Fibroblast of lung (primary cell): ENCODE measurements at regions not wholly inside any gene's neighbourhood (a gene's known extent, or its start where the extent isn't known, plus 50 kb on each side); places are given as distances from the start of the nearest gene placed in this dataset.

Source experiments
- DNase-seq, 2 donors: peaks; one replicate each; pipeline versions ENCODE4 v3.0.0 to v3.0.0-alpha.2; 2010; ENCODE audit warnings: low read depth in 2 of 2
- H2AFZ ChIP-seq: 2 replicates; pipeline ENCODE4 v1.5.1; 2012; ENCODE audit warnings: low read length, control low read depth, inconsistent platforms
- H3K27ac ChIP-seq: 2 replicates; pipeline ENCODE4 v1.5.1; 2011; ENCODE audit warnings: low read length, control low read depth; ENCODE audit not compliant: insufficient read depth
- H3K27me3 ChIP-seq: 2 replicates; pipeline ENCODE4 v1.5.1; 2011; ENCODE audit warnings: mild to moderate bottlenecking, low read length; ENCODE audit not compliant: control insufficient read depth, insufficient read depth
- H3K36me3 ChIP-seq: 2 replicates; pipeline ENCODE4 v1.5.1; 2011; ENCODE audit warnings: low read length; ENCODE audit not compliant: control insufficient read depth, insufficient read depth
- H3K4me1 ChIP-seq: 2 replicates; pipeline ENCODE4 v1.5.1; 2011; ENCODE audit warnings: low read length; ENCODE audit not compliant: control insufficient read depth, insufficient read depth; ENCODE audit errors: extremely low read depth
- H3K4me2 ChIP-seq: 2 replicates; pipeline ENCODE4 v1.5.1; 2011; ENCODE audit warnings: low read length, control low read depth; ENCODE audit not compliant: insufficient read depth; ENCODE audit errors: extremely low read depth
- H3K4me3 ChIP-seq, 4 experiments: fragments of 200-600 bp in 1 of 4; sonication (generic) in 1 of 4; replicated peaks in 1 of 4; 2 replicates each; pipeline ENCODE4 v1.5.1; 2011 to 2016; ENCODE audit warnings: low read length in 4 of 4, low read depth in 3 of 4, mild to moderate bottlenecking in 3 of 4, control low read depth in 2 of 4, inconsistent platforms in 1 of 4, mixed read lengths in 1 of 4; ENCODE audit not compliant: insufficient read depth in 1 of 4; ENCODE audit errors: control extremely low read depth in 1 of 4
- H3K79me2 ChIP-seq: 2 replicates; pipeline ENCODE4 v1.5.1; 2012; ENCODE audit warnings: mild to moderate bottlenecking, low read length, inconsistent platforms; ENCODE audit not compliant: control insufficient read depth, insufficient read depth
- H3K9ac ChIP-seq: 2 replicates; pipeline ENCODE4 v1.5.1; 2011; ENCODE audit warnings: mild to moderate bottlenecking, low read length, control low read depth; ENCODE audit not compliant: insufficient read depth
- H3K9me3 ChIP-seq: 2 replicates; pipeline ENCODE4 v1.5.1; 2012; ENCODE audit warnings: low read depth, low read length; ENCODE audit not compliant: control insufficient read depth, insufficient read depth
- H4K20me1 ChIP-seq: 2 replicates; pipeline ENCODE4 v1.5.1; 2011; ENCODE audit warnings: low read length; ENCODE audit not compliant: control insufficient read depth, insufficient read depth; ENCODE audit errors: extremely low read depth
- CTCF ChIP-seq, 2 donors: IDR thresholded peaks in 1 of 2; conservative IDR thresholded peaks in 1 of 2; 1 replicate in 1 of 2; 2 replicates in 1 of 2; pipeline ENCODE4 v1.5.1; 2011 to 2012; ENCODE audit warnings: low read length in 2 of 2, control low read depth in 1 of 2, inconsistent platforms in 1 of 2, low read depth in 1 of 2, mild to moderate bottlenecking in 1 of 2
- EZH2 ChIP-seq: IDR thresholded peaks from 2 replicates; pipeline ENCODE4 v1.5.1; 2012; ENCODE audit warnings: low read length, control low read depth, mild to moderate bottlenecking; ENCODE audit errors: missing control alignments

- peak in 1 of 2 donors; percentile 28 for DNase-seq
- H3K9ac ChIP-seq = no peak overlapping the region
- no peak overlapping the region for H3K4me3 ChIP-seq
These were observed 338.4 kb downstream of the MN1 start for GRCh38 chr22:27463121-27463660.

GRCh38 chr22:27466229-27466628 is 335.3 kb downstream of the MN1 start:
- H3K36me3 ChIP-seq = no peaks in the 10 kb centered on the region

More at GRCh38 chr22:27463121-27463660, 338.4 kb downstream of the MN1 start:
- H3K27me3 ChIP-seq = no peaks in the 10 kb centered on the region
- H3K36me3 ChIP-seq = no peaks in the 10 kb centered on the region
- no peak overlapping the region for H3K4me2 ChIP-seq
- no peak overlapping the region for H3K27ac ChIP-seq
- peaks cover 11% of the 10 kb centered on the region for H3K4me1 ChIP-seq
- no peak overlapping the region for H2AFZ ChIP-seq
- no peaks in the 10 kb centered on the region for H3K79me2 ChIP-seq
- TF ChIP-seq CTCF (conservative IDR thresholded peaks at IDR 0.05 in 1 of 2, IDR thresholded peaks at IDR 0.05 in 1 of 2; ENCODE audit: low read depth in 1 of 2, low read length in 2 of 2) = no peak
- no peak for TF ChIP-seq EZH2
- H4K20me1 ChIP-seq = no peaks in the 10 kb centered on the region
- H3K9me3 ChIP-seq = no peaks in the 10 kb centered on the region

GRCh38 chr22:27466778-27467438 is 334.6 kb downstream of the MN1 start:
- TF ChIP-seq CTCF (conservative IDR thresholded peaks at IDR 0.05 in 1 of 2, IDR thresholded peaks at IDR 0.05 in 1 of 2; ENCODE audit: low read depth in 1 of 2, low read length in 2 of 2) = no peak
- TF ChIP-seq EZH2 = no peak
- no peak overlapping the region for H3K9ac ChIP-seq
- H3K4me3 ChIP-seq = no peak overlapping the region
- H3K9me3 ChIP-seq = no peaks in the 10 kb centered on the region
- DNase-seq = no peak
- H4K20me1 ChIP-seq = no peaks in the 10 kb centered on the region
- peaks cover 4% of the 10 kb centered on the region for H3K4me1 ChIP-seq
- H2AFZ ChIP-seq = no peak overlapping the region
- H3K4me2 ChIP-seq = no peak overlapping the region
- no peaks in the 10 kb centered on the region for H3K36me3 ChIP-seq
- no peak overlapping the region for H3K27ac ChIP-seq
- peaks cover 2% of the 10 kb centered on the region for H3K27me3 ChIP-seq
- H3K79me2 ChIP-seq = no peaks in the 10 kb centered on the region

More at GRCh38 chr22:27466229-27466628, 335.3 kb downstream of the MN1 start:
- Histone ChIP-seq H3K4me2 (no peak overlapping the region), H3K9ac (no peak overlapping the region), H3K79me2 (no peaks in the 10 kb centered on the region), H3K4me1 (peaks cover 9% of the 10 kb centered on the region), H3K27ac (no peak overlapping the region), H4K20me1 (no peaks in the 10 kb centered on the region), H3K4me3 (no peak overlapping the region), H2AFZ (no peak overlapping the region), H3K9me3 (no peaks in the 10 kb centered on the region), H3K27me3 (peaks cover 2% of the 10 kb centered on the region)
- no peak for DNase-seq
- TF ChIP-seq CTCF (conservative IDR thresholded peaks at IDR 0.05 in 1 of 2, IDR thresholded peaks at IDR 0.05 in 1 of 2; ENCODE audit: low read depth in 1 of 2, low read length in 2 of 2) (no peak), EZH2 (no peak)
